H9 (cell line): ENCODE measurements at regions not wholly inside any gene's neighbourhood (a gene's known extent, or its start where the extent isn't known, plus 50 kb on each side); places are given as distances from the start of the nearest gene placed in this dataset.
A peak's percentile ranks its signal among the peaks of the same experiment; 100 is the strongest.

Source experiments
- DNase-seq: peaks from one replicate; pipeline ENCODE4 v3.0.0-alpha.2; 2017
- H2AFZ ChIP-seq: one replicate; pipeline ENCODE4 v1.6.1; 2013; ENCODE audit warnings: mild to moderate bottlenecking, low read length, control low read depth, moderate library complexity
- H2AK5ac ChIP-seq: 2 replicates; pipeline ENCODE4 v1.6.1; 2013; ENCODE audit warnings: low read length, control low read depth, mixed read lengths; ENCODE audit not compliant: insufficient read length
- H2BK120ac ChIP-seq: one replicate; pipeline ENCODE4 v1.6.1; 2013; ENCODE audit warnings: low read depth, mild to moderate bottlenecking, low read length, control low read depth, inconsistent platforms; ENCODE audit not compliant: poor library complexity, severe bottlenecking
- H2BK12ac ChIP-seq: 2 replicates; pipeline ENCODE4 v1.6.1; 2013; ENCODE audit warnings: low read length, control low read depth, mixed read lengths, low read depth; ENCODE audit not compliant: insufficient read length
- H2BK15ac ChIP-seq: 2 replicates; pipeline ENCODE4 v1.6.1; 2013; ENCODE audit warnings: low read depth, low read length, control low read depth
- H2BK20ac ChIP-seq: one replicate; pipeline ENCODE4 v1.6.1; 2013; ENCODE audit warnings: low read depth, mild to moderate bottlenecking, low read length, control low read depth, inconsistent platforms; ENCODE audit not compliant: poor library complexity, severe bottlenecking
- H2BK5ac ChIP-seq: 2 replicates; pipeline ENCODE4 v1.6.1; 2013; ENCODE audit warnings: low read length, control low read depth, mixed read lengths; ENCODE audit not compliant: insufficient read length
- H3K14ac ChIP-seq: 2 replicates; pipeline ENCODE4 v1.6.1; 2013; ENCODE audit warnings: low read length, control low read depth; ENCODE audit not compliant: insufficient read depth
- H3K18ac ChIP-seq: 2 replicates; pipeline ENCODE4 v1.6.1; 2013; ENCODE audit warnings: low read depth, mild to moderate bottlenecking, mixed read lengths, low read length, control low read depth; ENCODE audit not compliant: insufficient read length
- H3K23ac ChIP-seq: 2 replicates; pipeline ENCODE4 v1.6.1; 2013; ENCODE audit warnings: low read length, control low read depth, mixed read lengths, low read depth; ENCODE audit not compliant: insufficient read length
- H3K23me2 ChIP-seq: 2 replicates; pipeline ENCODE4 v1.6.1; 2013; ENCODE audit warnings: low read depth, mild to moderate bottlenecking, mixed read lengths, low read length, control low read depth; ENCODE audit not compliant: insufficient read length, poor library complexity, severe bottlenecking
- H3K27ac ChIP-seq: 2 replicates; pipeline ENCODE4 v1.5.1; 2013; ENCODE audit warnings: low read length, control low read depth, mixed read lengths, low read depth; ENCODE audit not compliant: insufficient read length
- H3K27me3 ChIP-seq: 2 replicates; pipeline ENCODE4 v1.6.1; 2013; ENCODE audit warnings: low read length, control low read depth, inconsistent platforms; ENCODE audit not compliant: insufficient read depth
- H3K4ac ChIP-seq: 2 replicates; pipeline ENCODE4 v1.6.1; 2013; ENCODE audit warnings: low read depth, mild to moderate bottlenecking, control low read depth, inconsistent platforms, low read length, moderate library complexity
- H3K4me1 ChIP-seq: 2 replicates; pipeline ENCODE4 v1.6.1; 2013; ENCODE audit warnings: low read length, control low read depth, inconsistent platforms; ENCODE audit not compliant: insufficient read depth
- H3K4me2 ChIP-seq: 2 replicates; pipeline ENCODE4 v1.6.1; 2013; ENCODE audit warnings: low read length, control low read depth, mixed read lengths; ENCODE audit not compliant: insufficient read length, insufficient read depth
- H3K56ac ChIP-seq: 2 replicates; pipeline ENCODE4 v1.6.1; 2013; ENCODE audit warnings: low read depth, mild to moderate bottlenecking, mixed read lengths, low read length, control low read depth; ENCODE audit not compliant: insufficient read length
- H3K79me1 ChIP-seq: 2 replicates; pipeline ENCODE4 v1.6.1; 2013; ENCODE audit warnings: low read depth, mild to moderate bottlenecking, moderate library complexity, low read length, control low read depth, inconsistent platforms; ENCODE audit not compliant: insufficient read depth, poor library complexity, severe bottlenecking
- H3K79me2 ChIP-seq: 2 replicates; pipeline ENCODE4 v1.6.1; 2013; ENCODE audit warnings: low read length, control low read depth, inconsistent platforms; ENCODE audit not compliant: insufficient read depth
- H3K9ac ChIP-seq: 2 replicates; pipeline ENCODE4 v1.6.1; 2013; ENCODE audit warnings: low read length, control low read depth, mixed read lengths; ENCODE audit not compliant: insufficient read length; ENCODE audit errors: extremely low read depth
- H3K9me3 ChIP-seq: one replicate; pipeline ENCODE4 v1.6.1; 2013; ENCODE audit warnings: low read depth, low read length, inconsistent platforms; ENCODE audit not compliant: control insufficient read depth
- H3T11ph ChIP-seq: one replicate; pipeline ENCODE4 v1.6.1; 2013; ENCODE audit warnings: mild to moderate bottlenecking, low read length, control low read depth, inconsistent platforms
- H4K20me1 ChIP-seq: one replicate; pipeline ENCODE4 v1.6.1; 2013; ENCODE audit not compliant: control insufficient read depth, insufficient read length, insufficient read depth
- H4K5ac ChIP-seq: 2 replicates; pipeline ENCODE4 v1.6.1; 2013; ENCODE audit warnings: low read depth, mild to moderate bottlenecking, mixed read lengths, low read length, control low read depth; ENCODE audit not compliant: insufficient read length
- H4K8ac ChIP-seq: replicated peaks from 2 replicates; pipeline ENCODE4 v1.6.1; 2013; ENCODE audit warnings: low read length, control low read depth, mixed read lengths, low read depth; ENCODE audit not compliant: insufficient read length
- H4K91ac ChIP-seq: 2 replicates; pipeline ENCODE4 v1.6.1; 2013; ENCODE audit warnings: low read depth, mild to moderate bottlenecking, moderate library complexity, mixed read lengths, low read length, control low read depth; ENCODE audit not compliant: insufficient read length
- H3K27ac Mint-ChIP-seq, 3 experiments: 2 replicates in 2 of 3; 3 replicates in 1 of 3; pipeline ENCODE4 v1.8.0; 2020 to 2021; ENCODE audit warnings: mixed read lengths in 3 of 3, mild to moderate bottlenecking in 1 of 3, moderate library complexity in 1 of 3
- H3K27me3 Mint-ChIP-seq: 2 replicates; pipeline ENCODE4 v1.8.0; 2021; ENCODE audit warnings: low read depth, mild to moderate bottlenecking, moderate library complexity, mixed read lengths
- H3K36me3 Mint-ChIP-seq, 3 experiments: 2 replicates in 2 of 3; 3 replicates in 1 of 3; pipeline ENCODE4 v1.8.0; 2020 to 2021; ENCODE audit warnings: low read depth in 3 of 3, mixed read lengths in 3 of 3; ENCODE audit not compliant: insufficient read depth in 1 of 3
- H3K4me1 Mint-ChIP-seq, 2 experiments: 2 replicates each; pipeline ENCODE4 v1.8.0; 2020; ENCODE audit warnings: mixed read lengths in 2 of 2
- H3K4me3 Mint-ChIP-seq, 2 experiments: 2 replicates in 1 of 2; 3 replicates in 1 of 2; pipeline ENCODE4 v1.8.0; 2020 to 2021; ENCODE audit warnings: mild to moderate bottlenecking in 2 of 2, mixed read lengths in 2 of 2, moderate library complexity in 1 of 2
- H3K9me3 Mint-ChIP-seq, 2 experiments: 2 replicates in 1 of 2; 3 replicates in 1 of 2; pipeline ENCODE4 v1.8.0; 2020; ENCODE audit warnings: mild to moderate bottlenecking in 2 of 2, mixed read lengths in 2 of 2, moderate library complexity in 1 of 2
- CTCF ChIP-seq: fragments of 200-600 bp; sonication (generic); conservative IDR thresholded peaks from 3 replicates; pipeline ENCODE4 v1.8.0; 2021; ENCODE audit warnings: antibody characterized with exemption, mild to moderate bottlenecking
- WGBS: extraction: QIAGEN DNeasy Blood & Tissue Kit; methylation state at CpG from one replicate; pipeline ENCODE4 v1.1.7; 2013; ENCODE audit warnings: missing lambda C conversion rate, low lambda C conversion rate, mixed read lengths; ENCODE audit not compliant: insufficient read length; ENCODE audit errors: extremely low coverage; 5-methylcytosine and 5-hydroxymethylcytosine counted together

- Histone ChIP-seq H3K56ac (no peak overlapping the region), H3K79me2 (no peaks in the 10 kb centered on the region), H3K27ac (no peak overlapping the region), H2BK20ac (no peak overlapping the region), H2BK15ac (no peak overlapping the region), H3K4ac (no peak overlapping the region), H2BK5ac (no peak overlapping the region), H3K14ac (no peak overlapping the region), H3T11ph (no peak overlapping the region), H3K23me2 (no peaks in the 10 kb centered on the region), H2AK5ac (no peak overlapping the region), H4K8ac (no peak overlapping the region), H3K23ac (no peak overlapping the region), H2BK120ac (no peak overlapping the region), H2AFZ (no peak overlapping the region), H4K91ac (no peak overlapping the region), H4K5ac (no peak overlapping the region), H3K9me3 (peaks cover under 1% of the 10 kb centered on the region), H3K79me1 (no peaks in the 10 kb centered on the region), H3K9ac (no peak overlapping the region), H3K27me3 (no peaks in the 10 kb centered on the region), H2BK12ac (no peak overlapping the region), H4K20me1 (no peaks in the 10 kb centered on the region), H3K18ac (no peak overlapping the region), H3K4me2 (no peak overlapping the region), H3K4me1 (no peaks in the 10 kb centered on the region)
- H3K36me3 Mint-ChIP-seq = peaks cover 0 to 15% (median under 1%) of the 10 kb centered on the region in 3 experiments; a peak in 3 of 7 replicates
- peaks cover under 1% of the 10 kb centered on the region for H3K27me3 Mint-ChIP-seq
- H3K27ac Mint-ChIP-seq = no peak overlapping the region
- no peak overlapping the region for H3K4me3 Mint-ChIP-seq
- H3K4me1 Mint-ChIP-seq = peaks cover 5 to 9% of the 10 kb centered on the region in 2 experiments
- no CpG with 5 or more reads among the region's 2 CpGs for WGBS
- peaks cover 3 to 12% of the 10 kb centered on the region in 2 experiments; a peak in 3 of 5 replicates for H3K9me3 Mint-ChIP-seq
- DNase-seq = peak; percentile 45
- peak; percentile 56 for TF ChIP-seq CTCF
These were observed 428.5 kb upstream of the CNTN3 start for GRCh38 chr3:75042941-75043340.
